ENCODE measurements at regions not wholly inside any gene's neighbourhood (a gene's known extent, or its start where the extent isn't known, plus 50 kb on each side); places are given as distances from the start of the nearest gene placed in this dataset.
A peak's percentile ranks its signal among the peaks of the same experiment; 100 is the strongest.

DNA sequence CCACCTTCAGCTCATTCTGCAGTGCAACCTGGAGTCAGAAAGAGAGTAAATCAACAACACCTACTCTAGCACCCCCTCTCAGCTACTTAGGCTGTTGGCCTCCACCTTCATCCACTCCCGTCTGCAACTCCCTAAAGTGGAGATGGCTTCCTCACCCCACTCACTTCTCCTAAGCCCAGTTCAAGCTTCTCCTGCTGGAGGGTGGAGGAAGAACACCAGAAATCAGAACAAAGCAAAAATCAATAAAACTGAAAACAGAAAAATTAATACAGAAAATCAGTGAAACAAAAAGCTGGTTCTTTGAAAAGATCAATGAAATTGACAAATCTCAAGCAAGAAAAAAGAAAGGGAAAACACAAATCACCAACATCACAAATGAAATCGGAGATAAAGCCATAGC, 191.7 kb downstream of the ANAPC1 start:
- Histone ChIP-seq H3K27me3 (no peaks in the 10 kb centered on the region), H3K4me3 (no peak overlapping the region), H3K36me3 (no peaks in the 10 kb centered on the region), H3K4me1 (no peaks in the 10 kb centered on the region), H3K9me3 (no peaks in the 10 kb centered on the region), H3K27ac (no peak overlapping the region)
- 78 to 81% methylated on average over 2 of the region's 2 CpGs for WGBS, 2 donors
- intact Hi-C loops (cut with DNase I), result no loop called here
- DNase-seq (no peak), ATAC-seq (no peak), FAIRE-seq (no peak)
- TF ChIP-seq, protein P1, sequence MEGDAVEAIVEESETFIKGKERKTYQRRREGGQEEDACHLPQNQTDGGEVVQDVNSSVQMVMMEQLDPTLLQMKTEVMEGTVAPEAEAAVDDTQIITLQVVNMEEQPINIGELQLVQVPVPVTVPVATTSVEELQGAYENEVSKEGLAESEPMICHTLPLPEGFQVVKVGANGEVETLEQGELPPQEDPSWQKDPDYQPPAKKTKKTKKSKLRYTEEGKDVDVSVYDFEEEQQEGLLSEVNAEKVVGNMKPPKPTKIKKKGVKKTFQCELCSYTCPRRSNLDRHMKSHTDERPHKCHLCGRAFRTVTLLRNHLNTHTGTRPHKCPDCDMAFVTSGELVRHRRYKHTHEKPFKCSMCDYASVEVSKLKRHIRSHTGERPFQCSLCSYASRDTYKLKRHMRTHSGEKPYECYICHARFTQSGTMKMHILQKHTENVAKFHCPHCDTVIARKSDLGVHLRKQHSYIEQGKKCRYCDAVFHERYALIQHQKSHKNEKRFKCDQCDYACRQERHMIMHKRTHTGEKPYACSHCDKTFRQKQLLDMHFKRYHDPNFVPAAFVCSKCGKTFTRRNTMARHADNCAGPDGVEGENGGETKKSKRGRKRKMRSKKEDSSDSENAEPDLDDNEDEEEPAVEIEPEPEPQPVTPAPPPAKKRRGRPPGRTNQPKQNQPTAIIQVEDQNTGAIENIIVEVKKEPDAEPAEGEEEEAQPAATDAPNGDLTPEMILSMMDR (IDR thresholded peaks at IDR 0.05), result no peak

DNA sequence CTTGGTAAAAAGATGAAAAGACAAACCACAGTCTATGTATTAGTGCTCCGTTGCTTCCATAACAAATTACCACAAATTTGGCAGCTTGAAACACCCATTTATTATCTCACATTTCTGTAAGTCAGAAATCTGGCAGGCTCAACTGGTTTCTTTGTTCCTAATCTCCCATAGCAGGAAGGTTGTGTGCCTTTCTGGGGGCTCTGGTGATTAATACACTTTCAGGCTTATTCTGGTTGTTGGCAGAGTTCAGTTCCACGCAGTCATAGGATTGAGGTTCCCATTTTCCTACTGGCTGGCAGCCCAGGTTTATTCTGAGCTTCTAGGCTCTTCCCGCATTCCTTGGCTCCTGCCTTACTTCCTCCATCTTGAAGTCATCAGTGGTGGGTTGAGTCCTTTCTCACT, 189.3 kb downstream of the ANAPC1 start:
- no peak overlapping the region for H3K4me3 ChIP-seq
- H3K9me3 ChIP-seq, result no peaks in the 10 kb centered on the region
- 40 to 45% methylated on average over 3 of the region's 3 CpGs for WGBS, 2 donors
- H3K36me3 ChIP-seq, result no peaks in the 10 kb centered on the region
- DNase-seq (peak in 1 of 6 donors; percentile 46), FAIRE-seq (no peak), ATAC-seq (peak in 3 of 4 donors; percentile 52 to 63 (median 58))
- TF ChIP-seq, protein P1 (IDR thresholded peaks at IDR 0.05), result no peak
- H3K4me1 ChIP-seq, result no peaks in the 10 kb centered on the region
- H3K27me3 ChIP-seq, result no peaks in the 10 kb centered on the region
- intact Hi-C loops (cut with DNase I), result no loop called here
- H3K27ac ChIP-seq, result no peak overlapping the region

DNA sequence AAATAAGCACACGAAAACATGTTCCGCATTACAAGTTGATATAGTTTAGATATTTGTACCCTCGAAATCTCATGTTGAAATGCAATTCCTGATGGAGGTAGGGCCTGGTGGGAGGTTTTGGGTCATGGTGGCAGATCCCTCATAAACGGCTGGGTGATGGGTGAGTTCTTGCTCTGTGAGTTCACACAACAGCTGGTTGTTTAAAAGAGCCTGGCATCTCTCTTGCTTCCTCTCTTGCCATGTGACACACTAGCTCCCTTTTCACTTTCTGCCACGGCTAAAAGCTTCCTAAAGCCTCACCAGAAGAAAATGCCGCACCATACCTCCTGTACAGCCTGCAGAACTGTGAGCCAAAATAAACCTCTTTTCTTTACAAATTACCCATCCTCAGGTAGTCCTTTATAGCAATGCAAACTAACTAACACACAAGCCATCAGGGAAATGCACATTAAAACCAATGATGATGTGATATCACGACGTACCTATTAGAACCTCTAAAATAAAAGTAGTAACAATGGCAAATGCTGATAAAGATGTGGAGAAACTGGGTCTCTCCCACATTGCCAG, 188.5 kb downstream of the ANAPC1 start:
- intact Hi-C loops (cut with DNase I), result no loop called here
- no peaks in the 10 kb centered on the region for H3K9me3 ChIP-seq
- FAIRE-seq, result no peak
- DNase-seq, result no peak
- no peak overlapping the region for H3K4me3 ChIP-seq
- TF ChIP-seq, protein P1 (IDR thresholded peaks at IDR 0.05), result no peak
- H3K27me3 ChIP-seq, result no peaks in the 10 kb centered on the region
- H3K4me1 ChIP-seq, result no peaks in the 10 kb centered on the region
- no peak for ATAC-seq
- WGBS, 2 donors, result 85 to 92% methylated on average over 8 of the region's 8 CpGs
- H3K27ac ChIP-seq, result no peak overlapping the region
- H3K36me3 ChIP-seq, result no peaks in the 10 kb centered on the region

DNA sequence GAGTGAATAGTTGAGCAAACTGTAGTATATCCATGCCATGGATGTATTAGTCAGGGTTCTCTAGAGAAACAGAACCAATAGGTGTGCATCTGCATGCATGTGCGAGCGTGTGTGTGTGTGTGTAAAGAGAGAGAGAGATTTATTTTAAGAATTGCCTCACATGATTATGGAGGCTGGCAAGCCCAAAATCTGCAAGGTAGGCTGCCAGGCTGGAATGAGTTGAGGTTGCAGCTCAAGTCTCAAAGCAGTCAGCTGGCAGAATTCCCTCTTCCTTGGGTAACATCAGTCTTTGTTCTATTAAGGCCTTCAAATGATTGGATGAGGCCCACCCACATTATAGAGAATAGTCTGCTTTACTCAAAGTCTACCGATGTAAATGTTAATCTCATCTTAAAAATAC, 187.8 kb downstream of the ANAPC1 start:
- ATAC-seq (no peak), DNase-seq (no peak), FAIRE-seq (no peak)
- H3K9me3 ChIP-seq, result no peaks in the 10 kb centered on the region
- no peaks in the 10 kb centered on the region for H3K4me1 ChIP-seq
- TF ChIP-seq, protein P1 (IDR thresholded peaks at IDR 0.05), result no peak
- H3K27ac ChIP-seq, result no peak overlapping the region
- H3K36me3 ChIP-seq, result no peaks in the 10 kb centered on the region
- no peak overlapping the region for H3K4me3 ChIP-seq
- intact Hi-C loops (cut with DNase I), result no loop called here
- H3K27me3 ChIP-seq, result no peaks in the 10 kb centered on the region
- 93 to 98% methylated on average over 3 of the region's 3 CpGs for whole genome bisulfite sequencing, 2 donors

DNA sequence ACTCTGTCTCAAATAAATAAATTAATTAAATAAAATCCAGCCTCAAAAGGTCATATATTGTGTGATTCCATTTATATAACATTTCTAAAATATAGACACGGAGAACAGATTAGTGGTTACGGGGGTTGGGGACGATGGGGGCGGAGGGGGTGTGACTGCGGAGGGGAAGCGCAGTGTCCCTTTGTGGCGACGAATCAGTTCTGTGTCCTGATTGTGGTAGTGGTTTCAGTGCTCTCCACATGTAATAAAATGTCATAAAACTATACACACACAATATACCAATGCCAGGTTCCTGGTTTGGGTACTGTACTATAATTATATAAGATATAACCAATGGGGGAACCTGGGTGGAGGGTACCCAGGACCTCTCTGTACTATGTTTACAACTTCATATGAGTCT, 186.4 kb downstream of the ANAPC1 start:
- no peak for FAIRE-seq
- Histone ChIP-seq H3K4me1 (no peaks in the 10 kb centered on the region), H3K4me3 (no peak overlapping the region), H3K36me3 (no peaks in the 10 kb centered on the region), H3K27ac (no peak overlapping the region), H3K27me3 (no peaks in the 10 kb centered on the region), H3K9me3 (no peaks in the 10 kb centered on the region)
- no peak for DNase-seq
- WGBS, 2 donors, result 87 to 93% methylated on average over 8 of the region's 8 CpGs
- no peak for ATAC-seq
- intact Hi-C loops (cut with DNase I), result no loop called here
- TF ChIP-seq, protein P1 (IDR thresholded peaks at IDR 0.05), result no peak
